ENCODE measurements at regions not wholly inside any gene's neighbourhood (a gene's known extent, or its start where the extent isn't known, plus 50 kb on each side); places are given as distances from the start of the nearest gene placed in this dataset.

DNA sequence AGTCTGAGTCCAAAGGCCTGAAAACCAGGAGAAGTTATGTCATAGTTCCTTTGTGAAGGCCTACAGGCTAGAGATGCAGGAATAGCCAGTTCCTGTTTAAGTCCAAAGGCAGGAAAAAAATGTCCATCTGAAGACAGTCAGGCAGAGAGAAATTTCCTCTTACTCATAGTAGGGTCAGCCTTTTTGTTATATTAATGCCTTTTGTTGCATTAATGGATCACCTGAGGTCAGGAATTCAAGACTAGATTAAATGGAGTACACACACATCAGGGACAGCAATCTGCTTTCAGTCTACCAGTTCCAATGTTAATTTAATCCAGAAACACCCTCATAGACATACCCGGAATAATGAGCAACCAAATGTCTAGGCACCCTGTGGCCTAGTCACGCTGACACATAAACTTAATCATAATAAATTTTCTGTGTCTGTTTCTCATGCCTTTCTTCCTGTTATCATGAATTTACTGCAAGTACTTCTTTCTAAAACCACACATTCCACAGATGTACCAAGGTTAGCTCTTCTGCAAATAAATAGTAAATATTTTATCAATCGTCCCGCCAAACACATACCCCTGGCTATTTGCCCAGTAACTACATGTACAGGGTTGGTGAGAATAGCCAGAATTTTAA is 703.9 kb downstream of the EFNA5 start:
- no peak overlapping the region for H3K27ac ChIP-seq (ENCODE audit: low read length)

DNA sequence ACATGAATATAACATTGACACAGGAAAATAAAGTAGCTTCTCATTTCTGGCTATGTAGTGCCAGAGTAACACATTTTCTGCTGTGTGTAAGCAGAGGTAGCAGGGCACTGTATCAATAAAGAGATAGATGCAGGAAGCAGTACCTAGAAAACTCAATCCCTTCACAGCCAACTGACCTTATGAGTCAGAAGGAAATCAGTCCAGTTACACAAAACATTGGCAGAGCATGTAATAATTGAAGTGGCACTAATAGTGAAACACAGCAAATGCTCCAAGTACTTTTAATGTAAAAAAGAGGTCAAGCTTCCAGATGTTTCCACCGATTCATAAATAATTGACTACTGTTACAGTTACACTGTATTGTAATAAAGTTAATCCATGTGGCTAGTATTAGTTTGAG is 706.6 kb downstream of the EFNA5 start:
- Histone ChIP-seq H3K27ac (ENCODE audit: low read length) (no peak overlapping the region), H3K4me3 (ENCODE audit: low read length) (no peak overlapping the region), H3K27me3 (ENCODE audit: low read depth, low read length) (no peaks in the 10 kb centered on the region), H3K79me2 (ENCODE audit: low read length) (no peaks in the 10 kb centered on the region), H3K4me1 (ENCODE audit: low read length) (no peaks in the 10 kb centered on the region), H3K9ac (ENCODE audit: low read length) (no peak overlapping the region), H3K36me3 (replicated peaks; ENCODE audit: low read depth, low read length) (no peaks in the 10 kb centered on the region), H3K9me3 (ENCODE audit: insufficient read depth, low read length) (no peaks in the 10 kb centered on the region), H4K20me1 (ENCODE audit: insufficient read depth, low read length) (no peaks in the 10 kb centered on the region), H3K4me2 (ENCODE audit: low read length) (no peak overlapping the region), H2AFZ (ENCODE audit: low read depth, low read length) (no peak overlapping the region)
- TF ChIP-seq, protein P1, sequence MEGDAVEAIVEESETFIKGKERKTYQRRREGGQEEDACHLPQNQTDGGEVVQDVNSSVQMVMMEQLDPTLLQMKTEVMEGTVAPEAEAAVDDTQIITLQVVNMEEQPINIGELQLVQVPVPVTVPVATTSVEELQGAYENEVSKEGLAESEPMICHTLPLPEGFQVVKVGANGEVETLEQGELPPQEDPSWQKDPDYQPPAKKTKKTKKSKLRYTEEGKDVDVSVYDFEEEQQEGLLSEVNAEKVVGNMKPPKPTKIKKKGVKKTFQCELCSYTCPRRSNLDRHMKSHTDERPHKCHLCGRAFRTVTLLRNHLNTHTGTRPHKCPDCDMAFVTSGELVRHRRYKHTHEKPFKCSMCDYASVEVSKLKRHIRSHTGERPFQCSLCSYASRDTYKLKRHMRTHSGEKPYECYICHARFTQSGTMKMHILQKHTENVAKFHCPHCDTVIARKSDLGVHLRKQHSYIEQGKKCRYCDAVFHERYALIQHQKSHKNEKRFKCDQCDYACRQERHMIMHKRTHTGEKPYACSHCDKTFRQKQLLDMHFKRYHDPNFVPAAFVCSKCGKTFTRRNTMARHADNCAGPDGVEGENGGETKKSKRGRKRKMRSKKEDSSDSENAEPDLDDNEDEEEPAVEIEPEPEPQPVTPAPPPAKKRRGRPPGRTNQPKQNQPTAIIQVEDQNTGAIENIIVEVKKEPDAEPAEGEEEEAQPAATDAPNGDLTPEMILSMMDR (IDR thresholded peaks at IDR 0.05; ENCODE audit: low read depth, low read length), result no peak
- no peak for TF ChIP-seq EZH2phosphoT487 (IDR thresholded peaks at IDR 0.05; ENCODE audit: low read depth)

More for the DNA sequence above, 703.9 kb downstream of the EFNA5 start:
- H3K27me3 ChIP-seq (ENCODE audit: low read depth, low read length), result no peaks in the 10 kb centered on the region
- no peaks in the 10 kb centered on the region for H3K4me1 ChIP-seq (ENCODE audit: low read length)
- no peak for TF ChIP-seq EZH2phosphoT487 (IDR thresholded peaks at IDR 0.05; ENCODE audit: low read depth)
- TF ChIP-seq, protein P1 (IDR thresholded peaks at IDR 0.05; ENCODE audit: low read depth, low read length), result no peak
- H3K79me2 ChIP-seq (ENCODE audit: low read length), result no peaks in the 10 kb centered on the region
- H2AFZ ChIP-seq (ENCODE audit: low read depth, low read length), result no peak overlapping the region
- no peaks in the 10 kb centered on the region for H4K20me1 ChIP-seq (ENCODE audit: insufficient read depth, low read length)
- H3K9ac ChIP-seq (ENCODE audit: low read length), result no peak overlapping the region
- no peak overlapping the region for H3K4me3 ChIP-seq (ENCODE audit: low read length)
- H3K4me2 ChIP-seq (ENCODE audit: low read length), result no peak overlapping the region
- H3K9me3 ChIP-seq (ENCODE audit: insufficient read depth, low read length), result no peaks in the 10 kb centered on the region
- no peaks in the 10 kb centered on the region for H3K36me3 ChIP-seq (replicated peaks; ENCODE audit: low read depth, low read length)

DNA sequence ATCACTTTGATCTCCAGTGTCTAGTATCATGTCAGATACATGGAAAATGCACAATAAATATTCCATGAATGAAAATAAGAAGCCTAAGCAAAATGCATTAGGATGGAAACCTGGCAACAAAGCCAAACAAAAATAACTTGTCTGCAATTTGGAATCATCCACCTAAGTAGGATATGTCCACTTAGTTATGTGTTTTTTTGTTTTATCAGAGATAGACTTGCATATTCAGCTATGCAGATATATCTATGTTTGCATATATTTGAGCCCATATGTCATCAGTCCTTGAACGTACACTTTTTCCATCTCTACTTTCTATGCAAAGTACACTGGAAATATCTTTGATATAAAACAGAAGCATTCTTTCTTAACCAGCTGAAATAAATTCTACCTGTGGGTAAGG is 707.1 kb downstream of the EFNA5 start:
- Histone ChIP-seq H3K4me2 (ENCODE audit: low read length) (no peak overlapping the region), H2AFZ (ENCODE audit: low read depth, low read length) (no peak overlapping the region), H3K27me3 (ENCODE audit: low read depth, low read length) (no peaks in the 10 kb centered on the region), H3K9me3 (ENCODE audit: insufficient read depth, low read length) (no peaks in the 10 kb centered on the region), H3K4me3 (ENCODE audit: low read length) (no peak overlapping the region), H3K4me1 (ENCODE audit: low read length) (no peaks in the 10 kb centered on the region), H4K20me1 (ENCODE audit: insufficient read depth, low read length) (no peaks in the 10 kb centered on the region), H3K36me3 (replicated peaks; ENCODE audit: low read depth, low read length) (no peaks in the 10 kb centered on the region), H3K79me2 (ENCODE audit: low read length) (no peaks in the 10 kb centered on the region), H3K27ac (ENCODE audit: low read length) (no peak overlapping the region), H3K9ac (ENCODE audit: low read length) (no peak overlapping the region)
- TF ChIP-seq, protein P1 (IDR thresholded peaks at IDR 0.05; ENCODE audit: low read depth, low read length), result no peak
- no peak for TF ChIP-seq EZH2phosphoT487 (IDR thresholded peaks at IDR 0.05; ENCODE audit: low read depth)

DNA sequence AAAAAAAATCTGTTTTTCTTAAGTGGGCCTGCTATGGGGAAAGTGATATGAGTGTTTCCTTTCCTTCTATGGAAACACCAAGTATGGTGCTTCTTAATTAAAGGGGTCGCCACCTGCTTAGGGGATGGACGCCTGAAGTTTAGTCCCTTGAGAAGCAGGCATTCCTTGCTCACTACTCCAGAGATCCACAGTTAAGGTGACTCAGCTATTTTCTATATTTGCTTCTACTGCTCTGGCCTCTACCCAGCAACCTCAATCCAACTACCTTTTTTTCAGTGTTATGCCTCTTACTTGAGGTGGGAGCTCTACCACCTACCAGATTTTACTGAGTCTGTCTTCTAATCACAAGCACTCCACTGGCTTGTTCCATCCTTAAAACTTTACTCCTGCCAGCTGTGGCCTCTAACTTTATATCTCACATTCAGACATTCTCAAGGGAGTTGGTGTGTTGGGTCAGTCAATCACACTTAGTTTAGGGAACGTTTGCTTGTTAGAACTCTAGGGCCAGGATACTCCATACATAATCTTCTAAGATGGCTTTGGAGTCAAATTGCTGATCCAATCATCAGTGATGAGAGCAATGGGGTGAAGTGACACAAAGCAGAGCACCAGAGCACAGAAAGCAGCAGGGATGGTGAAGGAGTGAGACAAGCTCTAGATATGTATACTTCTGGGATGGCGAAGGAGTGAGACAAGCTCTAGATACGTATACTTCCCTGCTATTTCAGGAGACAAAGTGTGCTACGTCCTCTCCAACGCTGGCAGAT is 708.1 kb downstream of the EFNA5 start:
- Histone ChIP-seq H3K4me3 (ENCODE audit: low read length) (no peak overlapping the region), H2AFZ (ENCODE audit: low read depth, low read length) (no peak overlapping the region), H3K9ac (ENCODE audit: low read length) (no peak overlapping the region)

More for the DNA sequence above, 708.1 kb downstream of the EFNA5 start:
- Histone ChIP-seq H3K4me2 (ENCODE audit: low read length) (no peak overlapping the region), H3K79me2 (ENCODE audit: low read length) (no peaks in the 10 kb centered on the region), H3K27me3 (ENCODE audit: low read depth, low read length) (no peaks in the 10 kb centered on the region), H3K27ac (ENCODE audit: low read length) (no peak overlapping the region), H3K9me3 (ENCODE audit: insufficient read depth, low read length) (no peaks in the 10 kb centered on the region), H3K36me3 (replicated peaks; ENCODE audit: low read depth, low read length) (no peaks in the 10 kb centered on the region), H4K20me1 (ENCODE audit: insufficient read depth, low read length) (no peaks in the 10 kb centered on the region), H3K4me1 (ENCODE audit: low read length) (no peaks in the 10 kb centered on the region)
- TF ChIP-seq, protein P1 (IDR thresholded peaks at IDR 0.05; ENCODE audit: low read depth, low read length), result no peak
- no peak for TF ChIP-seq EZH2phosphoT487 (IDR thresholded peaks at IDR 0.05; ENCODE audit: low read depth)
